ENCODE measurements at regions not wholly inside any gene's neighbourhood (a gene's known extent, or its start where the extent isn't known, plus 50 kb on each side); places are given as distances from the start of the nearest gene placed in this dataset.

DNA sequence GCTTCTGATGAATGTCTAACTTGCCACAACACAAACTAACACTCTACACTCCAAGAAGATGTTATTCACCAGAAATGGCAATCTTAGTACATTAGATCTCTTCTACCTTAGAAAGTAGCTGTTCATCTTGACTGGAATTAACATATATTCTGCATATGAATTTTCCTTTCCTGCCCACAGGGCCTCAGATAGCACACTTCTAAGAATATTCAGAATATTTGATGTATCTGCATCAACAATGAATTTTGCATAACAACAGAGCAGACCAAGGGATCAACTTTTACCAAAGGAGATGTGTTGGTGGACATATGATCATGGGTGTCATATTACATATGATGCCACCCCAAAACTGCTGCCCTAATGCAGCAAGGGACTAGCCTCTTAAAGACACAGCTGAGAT is 960.8 kb upstream of the GHITM start:
- H3K4me3 ChIP-seq (ENCODE audit: low read depth, low read length), result no peak overlapping the region
- no peak for TF ChIP-seq CTCF (IDR thresholded peaks at IDR 0.05; ENCODE audit: control insufficient read depth, extremely low read depth, insufficient read depth)
- DNase-seq (ENCODE audit: low read depth), result no peak

DNA sequence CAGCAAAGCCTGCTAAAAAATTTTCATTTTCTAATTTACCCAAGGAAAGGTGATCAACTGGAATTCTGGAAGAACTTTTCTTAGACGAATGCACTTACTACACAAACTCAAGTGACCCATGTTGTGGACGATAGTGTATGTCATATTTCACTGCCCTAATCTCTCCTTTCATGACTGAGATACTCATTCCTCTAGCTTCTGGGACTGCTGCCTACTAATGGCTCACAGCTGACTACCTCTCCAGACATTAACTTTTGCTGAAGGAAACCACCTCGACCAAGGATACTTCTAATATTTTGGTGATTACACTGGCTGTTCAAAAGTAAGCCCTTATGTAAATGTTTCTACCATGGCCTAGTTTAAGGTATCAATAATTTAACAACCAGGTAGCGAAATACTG is 959.9 kb upstream of the GHITM start:
- no peak overlapping the region for H3K4me3 ChIP-seq (ENCODE audit: low read depth, low read length)
- no peak for DNase-seq (ENCODE audit: low read depth)
- no peak for TF ChIP-seq CTCF (IDR thresholded peaks at IDR 0.05; ENCODE audit: control insufficient read depth, extremely low read depth, insufficient read depth)

GRCh38 chr10:83182076-83182475 is 957.2 kb upstream of the GHITM start:
- TF ChIP-seq CTCF (IDR thresholded peaks at IDR 0.05; ENCODE audit: control insufficient read depth, extremely low read depth, insufficient read depth), result no peak
- H3K4me3 ChIP-seq (ENCODE audit: low read depth, low read length), result no peak overlapping the region
- no peak for DNase-seq (ENCODE audit: low read depth)

DNA sequence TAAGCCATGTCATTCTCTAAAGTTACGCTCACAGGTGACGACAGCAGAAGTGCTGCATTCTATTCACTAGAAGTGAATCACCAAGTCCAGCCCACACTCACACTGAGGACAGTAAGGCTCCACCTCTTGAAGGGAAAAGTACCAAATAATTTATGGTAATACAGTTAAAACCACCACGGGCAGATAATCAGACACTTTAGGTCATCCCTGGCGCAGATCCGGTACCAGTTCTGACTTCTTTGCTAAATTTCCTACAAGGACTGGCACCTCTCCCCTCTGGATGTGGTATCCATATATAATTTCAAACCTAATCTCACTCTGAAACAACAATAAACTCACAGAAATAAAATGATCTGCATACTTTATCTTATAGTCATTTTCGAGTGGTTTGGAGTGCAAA is 954.7 kb upstream of the GHITM start:
- no peak for TF ChIP-seq CTCF (IDR thresholded peaks at IDR 0.05; ENCODE audit: control insufficient read depth, extremely low read depth, insufficient read depth)
- no peak for DNase-seq (ENCODE audit: low read depth)
- no peak overlapping the region for H3K4me3 ChIP-seq (ENCODE audit: low read depth, low read length)

DNA sequence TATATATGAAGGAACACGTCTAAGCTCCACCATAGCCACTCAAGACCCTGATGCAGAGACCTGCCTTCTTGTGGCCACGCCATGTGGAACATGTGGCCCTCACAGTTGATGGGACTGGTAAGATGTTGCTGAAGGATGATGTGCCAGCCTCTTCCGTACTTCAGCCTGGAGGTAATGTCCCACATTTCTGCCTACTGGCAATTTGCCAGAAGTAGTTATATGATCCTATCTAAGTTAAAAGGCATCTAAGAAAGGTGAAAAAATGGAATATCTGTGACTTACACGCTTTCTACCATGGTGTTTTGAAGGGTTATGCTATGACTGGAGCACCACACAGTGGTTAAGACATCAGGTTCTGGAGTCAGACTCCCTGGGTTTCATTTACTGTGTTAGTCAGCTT is 948.7 kb upstream of the GHITM start:
- H3K4me3 ChIP-seq (ENCODE audit: low read depth, low read length), result no peak overlapping the region
- DNase-seq (ENCODE audit: low read depth), result no peak
- no peak for TF ChIP-seq CTCF (IDR thresholded peaks at IDR 0.05; ENCODE audit: control insufficient read depth, extremely low read depth, insufficient read depth)

DNA sequence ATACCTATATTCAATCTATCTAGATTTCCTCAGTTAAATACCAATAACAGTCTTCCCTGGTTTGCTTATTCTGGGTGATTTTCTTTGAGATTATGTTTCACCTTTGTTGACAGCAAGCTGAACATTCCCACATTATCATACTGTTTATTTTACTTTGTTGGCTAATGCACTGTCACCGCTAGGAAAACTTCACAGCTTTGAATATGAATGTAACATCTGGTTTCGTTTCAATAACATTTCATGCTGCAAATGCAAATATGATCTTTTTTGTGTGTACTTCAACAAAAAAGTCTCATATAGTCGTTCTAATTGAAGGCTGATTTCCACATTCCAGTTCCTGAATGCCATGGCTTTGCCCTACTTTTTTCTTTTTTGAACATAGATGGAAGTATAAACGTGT is 946.3 kb upstream of the GHITM start:
- DNase-seq (ENCODE audit: low read depth), result peak; percentile 74
- no peak for TF ChIP-seq CTCF (IDR thresholded peaks at IDR 0.05; ENCODE audit: control insufficient read depth, extremely low read depth, insufficient read depth)
- no peak overlapping the region for H3K4me3 ChIP-seq (ENCODE audit: low read depth, low read length)

DNA sequence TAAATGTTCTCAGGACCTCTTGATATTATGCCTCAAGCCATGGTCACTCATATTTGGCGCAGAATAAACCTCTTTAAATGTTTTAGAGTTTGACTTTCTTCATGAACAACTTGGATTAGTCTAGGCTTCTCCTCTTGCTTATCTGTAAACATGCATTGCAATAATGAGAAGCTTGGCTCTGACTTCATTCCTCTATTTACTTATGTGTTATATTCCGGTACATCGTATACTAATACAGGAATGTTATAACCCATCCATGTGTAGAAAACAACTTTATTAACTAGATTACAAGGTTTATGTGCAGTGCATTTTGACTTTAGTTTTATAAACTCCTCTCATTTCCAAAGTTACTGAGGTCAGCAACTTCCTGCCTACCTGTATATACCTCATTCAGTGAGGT is 944.3 kb upstream of the GHITM start:
- peak; percentile 91 for DNase-seq (ENCODE audit: low read depth)
- no peak for TF ChIP-seq CTCF (IDR thresholded peaks at IDR 0.05; ENCODE audit: control insufficient read depth, extremely low read depth, insufficient read depth)
- H3K4me3 ChIP-seq (ENCODE audit: low read depth, low read length), result no peak overlapping the region
